GM19468 (cell line): ENCODE measurements at regions not wholly inside any gene's neighbourhood (a gene's known extent, or its start where the extent isn't known, plus 50 kb on each side); places are given as distances from the start of the nearest gene placed in this dataset.

Experiments
- ATAC-seq: cut with Tn5 transposase; IDR thresholded peaks from one replicate; pipeline ENCODE4 v1.9.1; 2021; ENCODE audit warnings: mild to moderate bottlenecking, moderate library complexity, moderate number of reproducible peaks; ENCODE audit not compliant: unreplicated experiment; ENCODE audit errors: extremely low read depth

- ATAC-seq = no peak
These were observed 308.9 kb downstream of the RBM26 start for GRCh38 chr13:79097201-79097600.

- no peak for ATAC-seq
These were observed 310.0 kb downstream of the RBM26 start for GRCh38 chr13:79096099-79096498.

- ATAC-seq = no peak
These were observed 315.4 kb downstream of the RBM26 start for GRCh38 chr13:79090552-79091124.

GRCh38 chr13:79084802-79085424, 321.1 kb downstream of the RBM26 start:
- no peak for ATAC-seq

- no peak for ATAC-seq
These were observed 324.1 kb downstream of the RBM26 start for GRCh38 chr13:79081942-79082341.

DNA sequence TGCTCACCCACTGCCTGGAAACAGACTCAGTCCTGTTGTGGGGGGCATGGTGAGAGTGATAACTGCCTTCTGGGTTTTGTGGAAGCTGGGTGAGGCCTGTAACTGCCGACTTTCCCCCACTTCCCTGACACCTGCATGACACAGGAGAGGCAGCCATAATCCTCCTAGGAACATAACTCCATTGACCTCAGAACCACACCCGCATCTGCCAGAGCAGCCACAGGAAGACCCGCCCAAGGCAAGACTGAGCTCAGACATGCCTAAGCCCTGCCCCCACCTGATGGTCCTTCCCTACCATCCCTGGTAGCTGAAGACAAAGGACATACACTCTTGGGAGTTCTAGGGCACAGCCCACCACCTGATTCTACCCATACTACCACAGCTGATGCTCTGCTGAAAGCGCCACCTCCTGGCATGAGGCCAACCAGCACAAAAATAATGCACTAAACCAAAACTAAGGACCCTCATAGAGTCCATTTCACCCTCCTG, 326.7 kb downstream of the RBM26 start:
- ATAC-seq = no peak

DNA sequence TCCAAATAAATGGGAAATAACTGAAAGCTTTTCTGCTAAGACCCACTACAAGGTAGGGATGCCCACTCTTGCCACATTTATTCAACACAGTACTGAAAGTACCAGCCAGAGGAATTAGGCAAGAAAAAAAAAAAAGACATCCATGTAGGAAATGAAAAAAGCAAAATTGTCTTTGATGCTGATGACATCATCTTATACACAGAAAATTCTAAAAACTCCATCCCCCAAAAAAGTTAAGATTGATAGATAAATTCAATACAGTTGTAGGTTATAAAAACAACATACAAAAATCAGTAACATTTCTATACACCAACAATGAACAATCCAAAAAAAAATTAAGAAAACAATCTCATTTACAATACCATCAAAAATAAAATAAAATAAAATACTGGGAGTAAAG, 330.4 kb downstream of the RBM26 start:
- ATAC-seq = no peak

DNA sequence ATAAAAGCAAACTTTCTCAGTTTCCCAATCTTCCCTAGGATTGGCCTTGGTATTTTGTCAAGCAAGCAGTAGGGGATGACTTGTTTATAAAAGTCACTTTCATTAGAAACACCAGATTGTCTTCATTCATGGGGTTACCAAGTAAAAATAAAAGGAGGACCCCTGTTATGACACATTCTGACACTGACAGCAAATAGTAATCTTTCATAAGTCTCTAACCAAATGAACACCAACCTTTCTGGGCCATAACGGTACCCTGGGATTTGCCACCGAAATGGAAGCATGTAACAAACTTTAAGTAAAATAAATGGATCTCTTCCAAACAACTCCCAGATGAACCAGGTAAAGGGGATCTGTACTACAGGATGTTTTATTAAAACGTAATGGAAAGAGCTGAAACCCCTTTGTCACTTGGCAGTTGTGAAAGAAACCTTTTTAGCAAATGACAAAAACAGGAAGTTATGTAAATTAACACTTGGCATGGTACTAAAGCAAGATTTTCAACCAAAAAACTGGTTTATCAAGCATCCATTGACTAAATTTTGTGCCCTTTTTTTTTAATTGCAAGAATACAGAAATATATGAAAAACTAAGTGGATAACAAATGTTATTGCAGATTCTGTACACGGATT, 335.6 kb downstream of the RBM26 start:
- ATAC-seq = no peak

DNA sequence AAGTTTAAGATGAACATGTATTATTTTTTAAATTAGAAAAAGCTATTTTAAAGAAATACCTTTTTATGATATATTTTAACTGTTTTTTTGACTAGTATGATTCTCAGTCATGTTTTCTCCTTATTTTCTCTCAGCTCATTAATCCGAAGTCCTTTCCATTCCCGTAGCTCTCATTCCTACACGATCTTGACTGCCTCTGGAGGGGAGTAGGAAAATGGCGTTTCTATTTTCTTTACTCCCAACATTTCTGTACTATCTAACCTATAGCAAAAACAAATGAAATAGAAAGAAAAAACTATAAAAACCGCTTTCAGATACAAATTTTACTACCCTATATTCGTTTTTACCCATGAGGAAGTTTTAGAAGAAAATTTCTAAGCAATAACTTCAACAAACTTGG, 343.8 kb downstream of the RBM26 start:
- ATAC-seq = no peak

DNA sequence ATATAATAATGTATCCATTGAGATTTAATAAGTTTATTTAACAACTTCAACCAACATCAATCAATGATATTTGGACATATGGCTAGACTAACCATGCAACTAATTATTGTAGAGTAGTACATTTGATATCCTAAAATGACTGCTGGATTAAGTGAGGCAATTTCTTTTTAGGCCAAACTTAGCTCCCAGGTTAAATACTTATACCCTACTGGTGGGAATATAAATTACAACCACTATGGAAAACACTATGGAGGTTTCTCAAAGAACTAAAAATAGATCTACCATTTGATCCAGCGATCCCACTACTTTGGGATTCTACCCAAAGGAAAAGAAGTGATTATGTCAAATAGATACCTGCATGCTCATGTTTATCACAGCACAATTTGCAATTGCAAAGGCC, 345.8 kb downstream of the RBM26 start:
- no peak for ATAC-seq

DNA sequence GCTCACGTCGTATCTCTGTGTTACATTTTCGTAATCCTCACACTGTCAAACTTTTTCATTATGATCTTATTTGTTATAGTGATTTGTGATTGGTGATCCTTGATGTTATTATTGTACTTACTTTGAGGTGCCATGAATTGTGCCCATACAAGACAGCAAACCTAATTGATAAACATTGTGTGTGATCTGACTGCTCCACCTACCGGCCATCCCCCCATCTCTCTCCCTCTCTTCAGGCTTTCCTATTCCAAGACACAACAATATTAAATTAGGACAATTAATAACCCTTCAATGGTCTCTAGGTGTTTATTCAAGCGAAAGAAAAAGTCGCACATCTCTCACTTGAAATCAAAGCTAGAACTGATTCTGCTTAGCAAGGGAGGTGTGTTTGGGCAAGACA, 349.3 kb downstream of the RBM26 start:
- ATAC-seq = no peak

DNA sequence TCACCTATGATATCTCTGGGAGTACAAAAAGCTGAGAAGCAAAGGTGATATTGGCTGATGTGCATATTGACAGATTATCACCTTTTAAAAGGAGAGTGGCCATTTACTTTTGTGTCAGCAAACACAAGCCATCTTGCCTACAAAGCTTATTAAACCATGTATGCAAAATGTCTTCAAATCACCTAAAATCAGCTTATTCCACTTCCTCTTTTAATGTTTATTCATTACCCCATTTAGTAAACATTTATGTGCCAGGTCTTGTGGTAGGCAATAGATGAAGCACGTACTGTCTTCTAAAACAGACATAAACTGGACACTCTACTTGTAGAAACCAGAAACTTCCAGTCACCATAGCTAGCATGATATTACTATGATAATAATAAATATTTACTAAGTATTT, 354.6 kb downstream of the RBM26 start:
- no peak for ATAC-seq

GRCh38 chr13:79044415-79044814, 361.6 kb downstream of the RBM26 start:
- ATAC-seq = no peak

GRCh38 chr13:79043208-79043607, 362.8 kb downstream of the RBM26 start:
- no peak for ATAC-seq

GRCh38 chr13:79037197-79037596, 368.9 kb downstream of the RBM26 start:
- no peak for ATAC-seq

DNA sequence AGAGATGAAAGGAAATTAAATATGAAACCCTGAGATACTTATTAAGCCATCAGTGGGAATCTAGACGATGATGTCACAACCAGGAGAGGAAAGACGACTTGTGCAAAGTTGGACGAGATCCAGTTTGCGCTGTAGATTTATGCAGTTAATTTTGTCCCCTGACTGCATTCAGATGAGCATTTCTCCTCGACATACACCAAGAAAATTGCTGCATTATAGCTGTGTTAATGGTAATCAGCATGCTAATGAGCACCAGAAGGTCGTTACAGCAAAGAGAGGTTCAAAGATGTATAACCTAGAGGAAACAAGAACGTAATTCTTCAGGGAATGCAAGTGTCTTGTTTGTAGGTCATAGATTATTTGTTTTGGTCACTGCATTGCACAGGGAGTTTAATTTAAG, 371.7 kb downstream of the RBM26 start:
- no peak for ATAC-seq

- ATAC-seq = no peak
These were observed 371.6 kb upstream of the OBI1 start for GRCh38 chr13:79030513-79030912.

- ATAC-seq = no peak
These were observed 359.2 kb upstream of the OBI1 start for GRCh38 chr13:79018166-79018565.

GRCh38 chr13:79011179-79011578, 352.2 kb upstream of the OBI1 start:
- no peak for ATAC-seq

GRCh38 chr13:79003989-79004898, 345.3 kb upstream of the OBI1 start:
- ATAC-seq = no peak

GRCh38 chr13:78999494-78999893, 340.5 kb upstream of the OBI1 start:
- ATAC-seq = no peak
